IPS-18a (cell line): ENCODE measurements at regions not wholly inside any gene's neighbourhood (a gene's known extent, or its start where the extent isn't known, plus 50 kb on each side); places are given as distances from the start of the nearest gene placed in this dataset.

Source experiments
- H3K27ac ChIP-seq: one replicate; pipeline ENCODE4 v1.5.1; 2013; ENCODE audit warnings: low read length
- H3K27me3 ChIP-seq: one replicate; pipeline ENCODE4 v1.6.1; 2013; ENCODE audit warnings: mild to moderate bottlenecking, low read length; ENCODE audit not compliant: control insufficient read depth, insufficient read depth
- H3K36me3 ChIP-seq: one replicate; pipeline ENCODE4 v1.6.1; 2013; ENCODE audit warnings: low read depth, low read length; ENCODE audit not compliant: control insufficient read depth
- H3K4me1 ChIP-seq: one replicate; pipeline ENCODE4 v1.6.1; 2013; ENCODE audit warnings: low read depth, low read length; ENCODE audit not compliant: control insufficient read depth
- H3K4me3 ChIP-seq: one replicate; pipeline ENCODE4 v1.5.1; 2013; ENCODE audit warnings: low read length
- H3K9ac ChIP-seq: one replicate; pipeline ENCODE4 v1.6.1; 2013; ENCODE audit warnings: mild to moderate bottlenecking, low read length, moderate library complexity
- H3K9me3 ChIP-seq: one replicate; pipeline ENCODE4 v1.6.1; 2013; ENCODE audit warnings: low read depth, low read length; ENCODE audit not compliant: control insufficient read depth

DNA sequence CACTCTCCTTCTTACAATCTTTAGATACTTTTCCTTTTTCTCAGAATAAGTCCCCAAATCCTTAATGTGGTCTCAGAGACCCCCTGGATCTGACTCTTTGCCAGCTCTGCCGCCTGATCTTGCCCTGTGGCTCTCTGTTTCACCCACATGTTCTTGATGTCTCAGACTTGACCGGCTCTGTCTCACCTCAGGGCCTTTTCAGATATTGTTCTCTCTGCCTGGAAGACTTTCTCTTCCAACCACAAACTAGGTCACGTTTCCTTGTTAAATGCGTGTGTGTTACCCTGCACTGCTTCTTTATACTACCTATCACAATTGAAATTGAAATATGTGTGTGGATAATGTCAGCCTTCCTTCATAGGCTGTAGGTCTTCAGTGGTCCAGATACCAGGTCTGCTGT, 265.4 kb upstream of the NUDT12 start:
- H3K27ac ChIP-seq, result no peak overlapping the region
- no peak overlapping the region for H3K4me3 ChIP-seq
- H3K4me1 ChIP-seq, result no peaks in the 10 kb centered on the region

DNA sequence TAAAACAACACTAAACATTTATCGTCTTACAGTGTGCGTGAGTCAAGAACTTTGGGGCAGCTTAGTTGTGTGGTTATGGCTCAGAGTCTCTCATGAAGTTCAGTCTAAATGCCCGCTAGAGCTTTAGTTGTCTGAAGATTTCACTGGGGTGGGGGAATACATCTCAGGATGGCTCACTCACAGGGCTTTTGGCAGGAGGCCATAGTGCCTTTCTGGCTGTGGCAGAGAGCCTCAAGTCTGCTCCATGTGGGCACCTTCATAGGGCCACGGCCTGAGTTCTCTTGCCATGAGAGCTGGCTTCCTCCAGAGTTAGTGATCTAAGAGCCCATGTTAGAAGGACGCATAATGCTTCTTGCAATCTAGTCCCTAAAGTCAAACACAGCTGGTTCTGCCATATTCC, 258.8 kb upstream of the NUDT12 start:
- Histone ChIP-seq H3K9ac (no peak overlapping the region), H3K9me3 (no peaks in the 10 kb centered on the region), H3K4me1 (no peaks in the 10 kb centered on the region), H3K36me3 (no peaks in the 10 kb centered on the region), H3K27me3 (no peaks in the 10 kb centered on the region), H3K27ac (no peak overlapping the region), H3K4me3 (no peak overlapping the region)

More for the DNA sequence above, 265.4 kb upstream of the NUDT12 start:
- H3K9me3 ChIP-seq, result no peaks in the 10 kb centered on the region
- no peaks in the 10 kb centered on the region for H3K36me3 ChIP-seq
- no peaks in the 10 kb centered on the region for H3K27me3 ChIP-seq
- no peak overlapping the region for H3K9ac ChIP-seq

DNA sequence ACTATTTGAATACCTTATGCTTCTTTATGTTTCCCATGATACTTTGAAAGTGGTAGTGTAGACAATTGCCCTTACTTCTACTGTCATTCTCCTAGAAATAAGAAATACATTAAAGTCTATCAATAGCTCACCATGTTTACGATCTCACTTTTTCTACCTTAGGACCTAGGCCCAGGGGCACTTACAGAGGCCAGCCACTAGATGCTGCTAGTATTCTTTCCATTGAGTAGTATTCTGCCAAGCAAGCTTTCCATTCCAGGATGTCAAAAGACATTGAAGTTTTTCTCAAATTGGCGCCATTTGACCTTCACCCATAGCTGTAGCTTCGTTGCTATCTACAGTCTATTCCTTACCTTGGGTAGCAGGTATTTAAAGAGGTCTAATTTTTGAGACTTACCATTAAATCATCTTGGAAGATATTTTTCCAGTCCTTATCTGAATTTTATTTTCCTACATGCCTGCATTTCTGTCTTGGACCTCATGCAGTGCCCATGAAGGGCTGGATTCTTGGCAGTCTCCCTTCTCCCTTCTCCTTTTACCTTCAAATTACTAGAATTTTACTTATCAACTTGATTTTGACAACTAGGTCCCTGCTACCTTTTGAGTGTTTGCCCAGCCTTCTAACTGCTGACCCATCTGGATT, 246.0 kb upstream of the NUDT12 start:
- Histone ChIP-seq H3K9me3 (no peaks in the 10 kb centered on the region), H3K27me3 (no peaks in the 10 kb centered on the region), H3K4me3 (no peak overlapping the region), H3K4me1 (no peaks in the 10 kb centered on the region), H3K36me3 (no peaks in the 10 kb centered on the region), H3K27ac (no peak overlapping the region), H3K9ac (no peak overlapping the region)

DNA sequence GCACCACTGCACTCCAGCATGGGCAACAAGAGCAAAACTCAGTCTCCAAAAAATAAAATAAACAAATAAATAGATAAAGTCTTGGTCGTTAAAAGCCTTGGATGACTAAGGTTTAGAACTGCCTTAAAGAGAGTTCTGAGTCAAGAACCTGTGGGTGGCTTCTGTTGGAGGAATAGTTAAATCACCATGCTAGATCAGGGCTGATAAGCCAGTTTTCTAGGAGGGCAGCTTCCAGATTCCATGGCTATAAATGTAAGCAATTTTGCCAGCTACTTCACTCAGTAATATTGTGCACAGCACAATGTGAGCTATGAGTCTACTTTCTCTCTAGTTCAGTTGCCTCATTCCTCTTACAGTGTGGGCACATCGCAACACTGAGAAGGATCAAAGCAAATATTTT, 242.1 kb upstream of the NUDT12 start:
- Histone ChIP-seq H3K36me3 (no peaks in the 10 kb centered on the region), H3K4me3 (no peak overlapping the region), H3K9me3 (no peaks in the 10 kb centered on the region), H3K27me3 (no peaks in the 10 kb centered on the region), H3K27ac (no peak overlapping the region), H3K9ac (no peak overlapping the region), H3K4me1 (no peaks in the 10 kb centered on the region)

DNA sequence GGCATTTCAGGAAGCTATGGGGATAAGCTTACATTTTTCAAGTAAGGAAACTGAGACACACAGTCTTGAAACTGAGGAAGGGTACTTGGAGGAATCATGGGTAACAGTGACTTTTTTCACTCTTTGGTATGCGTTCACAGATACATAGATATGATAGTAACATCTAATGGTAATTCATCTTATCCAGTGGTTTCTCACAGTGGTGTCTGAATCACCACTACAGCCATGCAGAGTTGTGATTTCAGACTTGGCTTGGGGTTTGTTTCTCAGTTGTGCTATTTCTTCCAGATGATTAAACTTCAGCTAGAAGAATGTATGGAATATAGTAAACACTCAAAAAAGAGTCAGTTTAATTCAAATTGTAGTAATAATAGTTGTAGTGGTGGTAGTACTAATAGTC, 239.1 kb upstream of the NUDT12 start:
- Histone ChIP-seq H3K36me3 (no peaks in the 10 kb centered on the region), H3K9ac (no peak overlapping the region), H3K9me3 (no peaks in the 10 kb centered on the region), H3K27me3 (no peaks in the 10 kb centered on the region), H3K4me1 (no peaks in the 10 kb centered on the region), H3K27ac (no peak overlapping the region), H3K4me3 (no peak overlapping the region)

DNA sequence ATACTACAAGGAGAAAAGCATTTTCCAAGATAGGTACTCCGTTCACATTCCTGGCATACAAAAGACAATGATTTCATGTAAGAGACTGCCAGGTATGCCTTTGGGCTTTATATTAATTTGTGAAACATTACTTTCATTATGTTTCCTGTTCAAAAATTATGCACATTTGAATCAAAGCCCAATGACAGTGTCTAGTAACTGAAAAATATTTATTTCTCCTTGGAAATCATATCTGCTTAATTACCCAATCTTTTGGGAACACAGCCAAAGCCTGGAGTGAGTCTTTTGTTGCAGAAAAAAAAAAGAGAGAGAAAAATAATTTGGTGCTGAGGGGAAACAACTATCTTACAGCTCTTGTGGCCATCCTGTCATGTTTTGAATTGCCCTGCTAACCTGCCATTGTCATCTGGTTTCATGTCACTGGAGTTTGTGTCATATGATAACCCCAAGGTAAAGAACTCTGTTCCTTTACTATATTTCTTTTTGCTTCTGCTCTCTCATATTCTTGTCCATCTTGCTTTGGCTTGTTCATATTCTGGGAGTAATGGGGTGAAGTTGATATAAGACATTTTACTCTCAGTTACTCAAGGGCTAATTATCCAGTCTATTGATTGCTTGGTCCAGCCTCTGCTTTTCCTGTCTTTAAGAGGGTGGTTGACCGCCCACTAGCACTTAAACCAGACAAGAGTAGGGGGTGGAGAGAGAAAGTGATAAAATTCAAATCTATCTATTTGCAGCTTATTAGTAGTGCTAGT, 238.3 kb upstream of the NUDT12 start:
- Histone ChIP-seq H3K4me1 (no peaks in the 10 kb centered on the region), H3K36me3 (no peaks in the 10 kb centered on the region), H3K9me3 (no peaks in the 10 kb centered on the region), H3K27ac (no peak overlapping the region), H3K9ac (no peak overlapping the region), H3K27me3 (no peaks in the 10 kb centered on the region), H3K4me3 (no peak overlapping the region)

DNA sequence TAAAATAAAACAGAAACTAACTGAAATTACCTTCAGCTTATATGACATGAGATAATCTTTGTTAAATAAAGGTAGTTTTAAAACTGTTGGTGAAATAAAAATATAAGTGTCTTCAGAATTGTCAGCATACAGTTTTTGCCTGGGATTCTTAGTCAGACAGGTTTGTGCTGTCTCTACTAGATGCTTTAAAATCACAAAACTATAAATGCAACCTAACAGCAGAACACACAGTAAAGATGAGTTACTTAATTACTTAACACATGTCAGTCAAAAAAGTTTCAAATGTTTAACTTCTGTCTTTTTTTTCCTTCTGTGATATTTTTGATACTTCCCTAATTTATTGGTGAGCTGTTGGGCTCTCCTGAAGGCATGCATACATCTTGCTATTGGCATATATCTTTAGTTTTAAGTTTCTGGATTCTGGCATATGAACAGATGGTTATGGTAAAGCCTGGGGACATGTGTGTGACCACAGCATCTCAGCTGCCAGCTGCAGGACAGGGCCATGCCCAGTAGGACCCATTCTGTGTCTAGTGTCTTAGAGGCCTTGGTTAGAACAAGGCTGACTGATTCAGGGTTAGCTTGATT, 231.1 kb upstream of the NUDT12 start:
- Histone ChIP-seq H3K9ac (no peak overlapping the region), H3K9me3 (peaks cover 13% of the 10 kb centered on the region), H3K4me3 (no peak overlapping the region), H3K4me1 (no peaks in the 10 kb centered on the region), H3K36me3 (no peaks in the 10 kb centered on the region), H3K27me3 (no peaks in the 10 kb centered on the region), H3K27ac (no peak overlapping the region)

DNA sequence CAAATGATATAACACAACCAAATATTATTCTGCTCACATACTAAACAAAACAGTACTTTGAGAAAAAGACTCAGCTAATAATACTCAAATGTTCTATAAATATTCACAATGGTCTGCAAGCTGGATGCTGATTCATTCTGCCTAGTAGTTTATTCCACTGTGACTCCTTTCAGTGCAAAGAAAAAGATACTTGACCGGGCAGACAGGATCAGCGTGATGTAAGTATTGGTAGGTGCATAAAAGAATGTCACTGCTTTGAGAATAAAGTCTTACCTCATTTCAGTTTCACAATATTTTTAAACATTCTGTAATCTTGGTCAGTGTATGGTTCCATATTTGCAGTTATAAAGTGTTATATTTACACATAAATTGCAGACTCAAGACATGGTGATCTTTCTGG, 223.0 kb upstream of the NUDT12 start:
- no peak overlapping the region for H3K9ac ChIP-seq
- no peak overlapping the region for H3K4me3 ChIP-seq
- no peak overlapping the region for H3K27ac ChIP-seq
- H3K36me3 ChIP-seq, result no peaks in the 10 kb centered on the region
- no peaks in the 10 kb centered on the region for H3K27me3 ChIP-seq
- H3K9me3 ChIP-seq, result no peaks in the 10 kb centered on the region
- no peaks in the 10 kb centered on the region for H3K4me1 ChIP-seq

DNA sequence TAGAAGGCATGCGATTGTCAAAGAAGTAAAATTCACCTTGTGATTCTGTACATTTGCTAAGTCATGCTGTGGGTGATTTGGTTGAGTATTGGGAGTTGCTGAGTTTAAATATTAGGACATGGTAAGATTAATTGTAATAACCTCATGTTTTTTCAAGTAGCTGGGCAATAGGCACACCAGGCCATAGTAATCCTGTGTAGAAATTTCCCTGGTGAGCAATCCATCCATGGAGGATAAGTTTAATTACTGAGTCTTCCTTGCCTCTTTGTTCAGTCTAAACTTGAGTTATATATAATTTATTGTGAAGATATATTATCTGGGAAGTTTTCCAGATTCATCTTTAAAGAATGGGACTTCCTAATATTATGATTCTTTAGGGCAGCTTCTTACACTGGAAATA, 221.1 kb upstream of the NUDT12 start:
- Histone ChIP-seq H3K4me3 (no peak overlapping the region), H3K36me3 (no peaks in the 10 kb centered on the region), H3K9ac (no peak overlapping the region), H3K27me3 (no peaks in the 10 kb centered on the region), H3K4me1 (no peaks in the 10 kb centered on the region), H3K9me3 (no peaks in the 10 kb centered on the region), H3K27ac (no peak overlapping the region)

DNA sequence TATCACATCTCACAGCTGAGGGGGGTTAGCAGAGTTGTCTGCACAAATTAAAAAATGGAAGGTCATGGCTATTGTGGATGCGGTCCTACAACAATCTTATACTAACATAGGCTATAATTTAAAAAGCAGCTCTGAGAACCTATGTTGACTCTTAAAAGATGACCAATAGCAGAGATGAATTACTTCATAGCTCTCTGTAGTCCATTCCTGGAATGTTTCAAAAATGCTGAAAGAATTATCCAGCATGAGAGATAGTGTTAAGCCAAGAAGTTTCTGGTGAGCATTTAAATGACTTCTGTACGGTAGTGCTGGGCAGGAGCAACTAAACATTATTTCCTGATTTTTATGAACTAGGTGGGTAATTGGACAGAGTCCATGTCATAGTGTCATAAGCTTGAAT, 218.2 kb upstream of the NUDT12 start:
- no peaks in the 10 kb centered on the region for H3K9me3 ChIP-seq
- H3K4me3 ChIP-seq, result no peak overlapping the region
- H3K9ac ChIP-seq, result no peak overlapping the region
- no peaks in the 10 kb centered on the region for H3K27me3 ChIP-seq
- H3K36me3 ChIP-seq, result no peaks in the 10 kb centered on the region
- H3K4me1 ChIP-seq, result no peaks in the 10 kb centered on the region
- no peak overlapping the region for H3K27ac ChIP-seq

DNA sequence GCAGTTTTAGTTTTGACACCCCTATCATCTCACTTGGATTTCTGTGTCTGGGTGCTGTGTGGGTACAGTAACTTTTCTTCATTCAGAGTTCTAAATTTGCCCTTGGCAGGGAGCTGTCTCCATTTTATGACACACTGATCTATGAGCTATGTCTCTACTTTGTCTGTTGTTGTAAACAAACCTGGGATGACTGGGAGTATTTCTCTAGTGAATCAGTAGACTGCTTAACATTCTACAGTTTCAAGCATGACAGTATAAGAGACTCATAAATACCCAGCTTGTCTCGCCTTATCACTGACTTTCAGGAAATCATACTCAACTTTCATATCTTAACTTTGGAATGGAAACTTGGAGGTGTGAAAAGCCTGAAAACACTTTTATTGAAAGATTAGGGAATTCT, 212.1 kb upstream of the NUDT12 start:
- Histone ChIP-seq H3K4me3 (no peak overlapping the region), H3K36me3 (no peaks in the 10 kb centered on the region), H3K9ac (no peak overlapping the region), H3K27ac (no peak overlapping the region), H3K4me1 (no peaks in the 10 kb centered on the region), H3K27me3 (no peaks in the 10 kb centered on the region), H3K9me3 (no peaks in the 10 kb centered on the region)

DNA sequence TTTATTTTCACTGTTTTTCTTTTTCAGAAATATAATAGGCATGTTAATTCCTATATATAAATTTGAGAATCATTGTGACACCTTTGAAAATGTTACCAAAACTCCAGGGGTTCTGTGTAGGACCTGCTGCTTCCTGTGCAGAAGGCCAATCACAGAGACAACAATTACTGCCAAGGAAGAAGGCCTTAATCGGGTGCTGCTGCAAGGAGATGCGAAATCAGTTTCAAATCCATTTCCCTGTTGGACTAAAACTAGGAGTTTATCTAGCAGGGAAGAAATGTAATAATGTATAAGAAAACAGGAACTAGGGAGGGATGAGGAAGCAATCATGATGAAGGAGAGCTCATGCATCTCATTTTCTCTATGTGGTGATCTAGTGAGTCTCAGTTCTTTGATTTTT, 209.7 kb upstream of the NUDT12 start:
- H3K9me3 ChIP-seq, result no peaks in the 10 kb centered on the region
- no peaks in the 10 kb centered on the region for H3K36me3 ChIP-seq
- H3K27me3 ChIP-seq, result no peaks in the 10 kb centered on the region
- no peaks in the 10 kb centered on the region for H3K4me1 ChIP-seq
- H3K9ac ChIP-seq, result no peak overlapping the region
- H3K27ac ChIP-seq, result no peak overlapping the region
- H3K4me3 ChIP-seq, result no peak overlapping the region
